Sciatic nerve (tissue), 2 donors: ENCODE measurements at regions not wholly inside any gene's neighbourhood (a gene's known extent, or its start where the extent isn't known, plus 50 kb on each side); places are given as distances from the start of the nearest gene placed in this dataset.
A peak's percentile ranks its signal among the peaks of the same experiment; 100 is the strongest.
"Not testable (repeated sequence)": the region's sequence is repeated elsewhere in the genome, so short reads cannot be mapped to it uniquely, and the experiment has no call there.

Experiments used
- ATAC-seq: fragments of 200-7000 bp; cut with Tn5 transposase; one replicate; pipeline ENCODE4 v1.9.1; 2020; ENCODE audit warnings: mild to moderate bottlenecking, moderate library complexity
- DNase-seq: peaks from one replicate; pipeline ENCODE4 v3.0.0-alpha.2; 2020; ENCODE audit warnings: low spot score
- intact Hi-C: fragments of 100-400 bp; cut with DNase I; formaldehyde crosslinking; loops from one replicate; pipeline ENCODE4 v1.14.2; 2022
- donor health status: DM: no; HTN: no; CAD: no.
- donor health status: DM: no; HTN: no; CAD: no.

- intact Hi-C loops = no loop called here
- ATAC-seq (peak; percentile 96), DNase-seq (peak; percentile 83)
These were observed 441.5 kb upstream of the KLF12 start for GRCh38 chr13:74575729-74576125.

GRCh38 chr13:74574964-74575728 is 440.9 kb upstream of the KLF12 start:
- ATAC-seq (no peak), DNase-seq (no peak)
- intact Hi-C loops = no loop called here

- no peak for DNase-seq
- intact Hi-C loops = no loop called here
- ATAC-seq = no peak
These were observed 439.4 kb upstream of the KLF12 start for GRCh38 chr13:74573654-74574053.

GRCh38 chr13:74571811-74572210 is 437.6 kb upstream of the KLF12 start:
- intact Hi-C loops = no loop called here
- no peak for DNase-seq
- ATAC-seq = no peak

- DNase-seq = no peak
- intact Hi-C loops = no loop called here
- ATAC-seq = no peak
These were observed 436.6 kb upstream of the KLF12 start for GRCh38 chr13:74570834-74571233.

GRCh38 chr13:74570046-74570445 is 435.8 kb upstream of the KLF12 start:
- ATAC-seq (no peak), DNase-seq (no peak)
- intact Hi-C loops = no loop called here

GRCh38 chr13:74569251-74569650 is 435.0 kb upstream of the KLF12 start:
- no peak for ATAC-seq
- DNase-seq = no peak
- intact Hi-C loops = no loop called here

GRCh38 chr13:74567485-74567884 is 433.3 kb upstream of the KLF12 start:
- intact Hi-C loops = no loop called here
- DNase-seq (no peak), ATAC-seq (no peak)

GRCh38 chr13:74562381-74562780 is 428.2 kb upstream of the KLF12 start:
- intact Hi-C loops = no loop called here
- ATAC-seq = no peak

GRCh38 chr13:74561155-74561554 is 427.0 kb upstream of the KLF12 start:
- DNase-seq = no peak
- ATAC-seq = no peak
- intact Hi-C loops = no loop called here

More at GRCh38 chr13:74562381-74562780, 428.2 kb upstream of the KLF12 start:
- no peak for DNase-seq

GRCh38 chr13:74560325-74560724 is 426.1 kb upstream of the KLF12 start:
- intact Hi-C loops = no loop called here
- no peak for ATAC-seq
- DNase-seq = no peak

GRCh38 chr13:74557870-74558269 is 423.7 kb upstream of the KLF12 start:
- DNase-seq (no peak), ATAC-seq (no peak)
- intact Hi-C loops = no loop called here

GRCh38 chr13:74555651-74556420 is 421.6 kb upstream of the KLF12 start:
- intact Hi-C loops = no loop called here
- no peak for ATAC-seq

GRCh38 chr13:74555276-74555625 is 421.0 kb upstream of the KLF12 start:
- ATAC-seq (no peak), DNase-seq (no peak)
- intact Hi-C loops = no loop called here

More at GRCh38 chr13:74555651-74556420, 421.6 kb upstream of the KLF12 start:
- DNase-seq = no peak

- ATAC-seq (no peak), DNase-seq (no peak)
- intact Hi-C loops = no loop called here
These were observed 420.5 kb upstream of the KLF12 start for GRCh38 chr13:74554569-74555275.

- DNase-seq (no peak), ATAC-seq (no peak)
- intact Hi-C loops = no loop called here
These were observed 415.8 kb upstream of the KLF12 start for GRCh38 chr13:74550039-74550438.

- intact Hi-C loops, DNase-seq, ATAC-seq: not testable (repeated sequence)
These were observed 402.4 kb upstream of the KLF12 start for GRCh38 chr13:74536649-74537048.

- no peak for DNase-seq
- no peak for ATAC-seq
- intact Hi-C loops = no loop called here
These were observed 399.0 kb upstream of the KLF12 start for GRCh38 chr13:74533226-74533625.

- ATAC-seq = no peak
- intact Hi-C loops = no loop called here
- DNase-seq = no peak
These were observed 395.8 kb upstream of the KLF12 start for GRCh38 chr13:74530011-74530410.
